GM19239 (cell line): ENCODE measurements at regions not wholly inside any gene's neighbourhood (a gene's known extent, or its start where the extent isn't known, plus 50 kb on each side); places are given as distances from the start of the nearest gene placed in this dataset.
A peak's percentile ranks its signal among the peaks of the same experiment; 100 is the strongest.
"Not testable (repeated sequence)": the region's sequence is repeated elsewhere in the genome, so short reads cannot be mapped to it uniquely, and the experiment has no call there.

Source experiments
- DNase-seq: peaks from one replicate; pipeline ENCODE4 v3.0.0; 2011; ENCODE audit warnings: low spot score; ENCODE audit not compliant: insufficient read length
- FAIRE-seq: peaks from 2 replicates; lab custom pipeline; 2011; peaks lifted over from hg19 to GRCh38; lab: Jason Lieb, UNC

GRCh38 chr6:10193321-10193720, 221.6 kb downstream of the TFAP2A start:
- no peak for FAIRE-seq

GRCh38 chr6:10190042-10190441, 224.8 kb downstream of the TFAP2A start:
- no peak for DNase-seq
- no peak for FAIRE-seq

More at GRCh38 chr6:10193321-10193720, 221.6 kb downstream of the TFAP2A start:
- DNase-seq: no peak

GRCh38 chr6:10184371-10185227, 230.3 kb downstream of the TFAP2A start:
- no peak for FAIRE-seq
- DNase-seq: no peak

GRCh38 chr6:10180138-10181074, 234.5 kb downstream of the TFAP2A start:
- FAIRE-seq (no peak), DNase-seq (no peak)

GRCh38 chr6:10177704-10178103, 237.2 kb downstream of the TFAP2A start:
- FAIRE-seq: no peak
- no peak for DNase-seq

GRCh38 chr6:10175362-10175761, 239.5 kb downstream of the TFAP2A start:
- no peak for DNase-seq

GRCh38 chr6:10174761-10175160, 240.1 kb downstream of the TFAP2A start:
- DNase-seq: no peak
- FAIRE-seq: no peak

More at GRCh38 chr6:10175362-10175761, 239.5 kb downstream of the TFAP2A start:
- no peak for FAIRE-seq

- no peak for FAIRE-seq
Measured at GRCh38 chr6:10174056-10174455, 240.8 kb downstream of the TFAP2A start.

GRCh38 chr6:10171706-10172105, 243.2 kb downstream of the TFAP2A start:
- DNase-seq, FAIRE-seq: not testable (repeated sequence)

More at GRCh38 chr6:10174056-10174455, 240.8 kb downstream of the TFAP2A start:
- no peak for DNase-seq

- DNase-seq (no peak), FAIRE-seq (no peak)
Measured at GRCh38 chr6:10170816-10171215, 244.1 kb downstream of the TFAP2A start.

- FAIRE-seq (no peak), DNase-seq (no peak)
Measured at GRCh38 chr6:10166031-10166430, 248.8 kb downstream of the TFAP2A start.

- no peak for FAIRE-seq
- no peak for DNase-seq
Measured at GRCh38 chr6:10163203-10163962, 251.5 kb downstream of the TFAP2A start.

- DNase-seq: no peak
- FAIRE-seq: no peak
Measured at GRCh38 chr6:10156875-10157274, 258.0 kb downstream of the TFAP2A start.

- DNase-seq (no peak), FAIRE-seq (no peak)
Measured at GRCh38 chr6:10154251-10154650, 260.6 kb downstream of the TFAP2A start.

- DNase-seq (no peak), FAIRE-seq (no peak)
Measured at GRCh38 chr6:10151144-10151915, 263.5 kb downstream of the TFAP2A start.

GRCh38 chr6:10149603-10150002, 265.3 kb downstream of the TFAP2A start:
- DNase-seq (no peak), FAIRE-seq (no peak)

- peak; percentile 89 for FAIRE-seq
- DNase-seq: peak; percentile 19
Measured at GRCh38 chr6:10146715-10147451, 268.0 kb downstream of the TFAP2A start.

- DNase-seq (no peak), FAIRE-seq (no peak)
Measured at GRCh38 chr6:10144772-10145171, 270.1 kb downstream of the TFAP2A start.
